ENCODE measurements at regions not wholly inside any gene's neighbourhood (a gene's known extent, or its start where the extent isn't known, plus 50 kb on each side); places are given as distances from the start of the nearest gene placed in this dataset.

DNA sequence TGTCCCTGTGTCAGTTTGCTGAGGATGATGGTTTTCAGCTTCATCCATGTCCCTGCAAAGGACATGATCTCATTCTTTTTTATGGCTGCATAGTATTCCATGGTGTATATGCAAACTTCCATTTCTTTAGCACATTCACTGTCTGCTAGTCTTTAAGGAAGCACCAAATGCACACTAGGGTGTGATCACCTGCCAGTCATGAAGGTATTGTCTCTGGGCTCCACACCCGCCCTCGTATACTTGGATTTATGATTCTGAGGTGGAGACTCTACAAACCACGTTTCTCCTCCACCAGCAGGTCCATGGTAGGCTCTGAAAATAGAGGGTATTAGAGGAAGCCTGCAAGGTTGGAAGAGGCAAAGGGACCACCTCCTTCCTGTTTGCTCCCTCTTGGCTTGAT is 75.9 kb upstream of the MAML3 start:
- no peaks in the 10 kb centered on the region for H3K9me3 Mint-ChIP-seq
- TF ChIP-seq, protein P1, sequence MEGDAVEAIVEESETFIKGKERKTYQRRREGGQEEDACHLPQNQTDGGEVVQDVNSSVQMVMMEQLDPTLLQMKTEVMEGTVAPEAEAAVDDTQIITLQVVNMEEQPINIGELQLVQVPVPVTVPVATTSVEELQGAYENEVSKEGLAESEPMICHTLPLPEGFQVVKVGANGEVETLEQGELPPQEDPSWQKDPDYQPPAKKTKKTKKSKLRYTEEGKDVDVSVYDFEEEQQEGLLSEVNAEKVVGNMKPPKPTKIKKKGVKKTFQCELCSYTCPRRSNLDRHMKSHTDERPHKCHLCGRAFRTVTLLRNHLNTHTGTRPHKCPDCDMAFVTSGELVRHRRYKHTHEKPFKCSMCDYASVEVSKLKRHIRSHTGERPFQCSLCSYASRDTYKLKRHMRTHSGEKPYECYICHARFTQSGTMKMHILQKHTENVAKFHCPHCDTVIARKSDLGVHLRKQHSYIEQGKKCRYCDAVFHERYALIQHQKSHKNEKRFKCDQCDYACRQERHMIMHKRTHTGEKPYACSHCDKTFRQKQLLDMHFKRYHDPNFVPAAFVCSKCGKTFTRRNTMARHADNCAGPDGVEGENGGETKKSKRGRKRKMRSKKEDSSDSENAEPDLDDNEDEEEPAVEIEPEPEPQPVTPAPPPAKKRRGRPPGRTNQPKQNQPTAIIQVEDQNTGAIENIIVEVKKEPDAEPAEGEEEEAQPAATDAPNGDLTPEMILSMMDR (IDR thresholded peaks at IDR 0.05), result no peak
- ChIA-PET CTCF (interaction anchor here (1.0 kb wide), 1 partner anchor 24 kb away, joined by 3 read pairs; no protein-coding TSS in a partner anchor), POLR2A (no interaction called here)
- ATAC-seq (no peak), DNase-seq (no peak)
- H3K36me3 Mint-ChIP-seq (ENCODE audit: low read depth), result no peaks in the 10 kb centered on the region
- no peak overlapping the region for H3K27ac Mint-ChIP-seq
- peaks cover 14% of the 10 kb centered on the region for H3K4me1 Mint-ChIP-seq (ENCODE audit: low read depth)
- H3K4me3 Mint-ChIP-seq, result no peak overlapping the region
- H3K27me3 Mint-ChIP-seq, result peaks cover 1% of the 10 kb centered on the region
- intact Hi-C loops (cut with micrococcal nuclease), result no loop called here

DNA sequence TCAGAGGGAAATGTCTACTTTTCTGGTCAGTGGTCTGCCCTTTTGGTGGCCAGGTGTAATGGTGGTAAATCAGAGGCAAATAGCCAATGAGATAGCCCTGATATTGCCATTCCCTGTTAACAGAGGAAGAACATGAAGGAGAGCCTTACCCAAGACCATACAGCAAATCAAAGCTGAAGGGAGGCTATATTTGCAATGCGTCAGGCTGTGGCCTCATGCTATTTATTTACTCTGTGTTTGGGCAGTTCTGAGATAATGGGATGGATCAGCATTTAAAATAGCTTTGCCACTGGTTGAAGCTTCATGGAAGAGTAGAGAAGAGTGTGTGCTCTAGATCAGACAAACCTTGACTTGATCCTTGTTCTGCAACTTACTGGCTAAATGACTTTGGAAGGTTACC is 73.3 kb upstream of the MAML3 start:
- ATAC-seq (no peak), DNase-seq (no peak)
- Mint-ChIP-seq H3K4me3 (no peak overlapping the region), H3K27me3 (peaks cover 1% of the 10 kb centered on the region), H3K4me1 (ENCODE audit: low read depth) (no peaks in the 10 kb centered on the region), H3K36me3 (ENCODE audit: low read depth) (no peaks in the 10 kb centered on the region), H3K9me3 (no peaks in the 10 kb centered on the region), H3K27ac (no peak overlapping the region)
- ChIA-PET CTCF (no interaction called here), POLR2A (interaction anchor here (0.5 kb wide), 1 partner anchor 25 kb away, joined by 3 read pairs; no protein-coding TSS in a partner anchor)
- TF ChIP-seq, protein P1 (IDR thresholded peaks at IDR 0.05), result no peak
- intact Hi-C loops (cut with micrococcal nuclease), result no loop called here

DNA sequence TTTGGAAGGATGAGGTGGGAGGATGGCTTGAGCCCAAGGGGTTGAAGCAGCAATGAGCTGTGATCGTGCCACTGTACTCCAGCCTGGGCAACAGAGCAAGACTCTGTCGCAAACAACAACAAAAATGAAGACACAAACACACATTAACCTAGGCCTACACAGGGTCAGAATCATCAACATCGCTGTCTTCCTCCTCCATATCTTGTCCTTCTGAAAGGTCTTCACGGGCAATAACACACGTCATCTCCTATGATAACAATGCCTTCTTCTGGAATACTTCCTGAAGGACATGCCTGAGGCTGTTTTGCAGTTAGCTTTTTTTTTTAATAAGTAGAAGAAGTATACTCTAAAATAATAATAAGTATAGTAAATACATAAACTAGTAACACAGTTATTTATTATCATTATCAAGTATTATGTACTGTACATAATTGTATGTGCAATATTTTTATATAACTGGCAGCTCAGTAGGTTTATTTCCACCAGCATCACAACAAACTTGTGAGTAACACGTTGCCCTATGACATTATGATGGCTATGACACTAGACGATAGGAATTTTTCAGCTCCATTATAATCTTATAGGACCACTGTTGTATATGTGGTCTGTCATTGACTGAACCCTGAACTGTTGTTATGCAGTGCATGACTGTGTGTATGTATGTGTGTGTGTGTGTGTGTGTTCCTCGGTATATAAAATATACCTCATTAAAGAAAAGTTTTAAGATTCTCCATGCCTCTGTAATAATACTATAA is 69.2 kb upstream of the MAML3 start:
- Mint-ChIP-seq H3K4me1 (ENCODE audit: low read depth) (no peaks in the 10 kb centered on the region), H3K27ac (no peak overlapping the region), H3K27me3 (peaks cover 4% of the 10 kb centered on the region), H3K36me3 (ENCODE audit: low read depth) (no peaks in the 10 kb centered on the region), H3K9me3 (no peaks in the 10 kb centered on the region), H3K4me3 (no peak overlapping the region)
- ChIA-PET POLR2A (no interaction called here), CTCF (no interaction called here)
- intact Hi-C loops (cut with micrococcal nuclease), result no loop called here
- DNase-seq, result no peak
- no peak for ATAC-seq
- TF ChIP-seq, protein P1 (IDR thresholded peaks at IDR 0.05), result no peak

DNA sequence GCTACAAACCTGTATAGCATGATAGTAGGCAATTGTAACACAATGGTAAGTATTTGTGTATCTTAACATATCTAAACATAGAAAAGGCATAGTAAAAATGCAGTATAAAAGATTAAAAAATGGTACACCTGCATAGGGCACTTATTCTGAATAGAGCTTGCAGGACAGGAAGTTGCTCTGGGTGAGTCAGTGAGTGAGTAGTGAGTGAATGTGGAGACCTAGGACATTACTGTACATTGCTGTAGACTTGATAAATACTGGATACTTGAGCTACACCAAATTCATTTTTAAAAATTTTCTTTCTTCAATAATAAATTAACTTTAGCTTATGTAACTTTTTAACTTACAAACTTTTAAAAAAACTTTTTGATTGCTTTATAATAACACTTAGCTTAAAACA is 68.2 kb upstream of the MAML3 start:
- peaks cover 4% of the 10 kb centered on the region for H3K27me3 Mint-ChIP-seq
- no peak for DNase-seq
- POLR2A ChIA-PET, result no interaction called here

DNA sequence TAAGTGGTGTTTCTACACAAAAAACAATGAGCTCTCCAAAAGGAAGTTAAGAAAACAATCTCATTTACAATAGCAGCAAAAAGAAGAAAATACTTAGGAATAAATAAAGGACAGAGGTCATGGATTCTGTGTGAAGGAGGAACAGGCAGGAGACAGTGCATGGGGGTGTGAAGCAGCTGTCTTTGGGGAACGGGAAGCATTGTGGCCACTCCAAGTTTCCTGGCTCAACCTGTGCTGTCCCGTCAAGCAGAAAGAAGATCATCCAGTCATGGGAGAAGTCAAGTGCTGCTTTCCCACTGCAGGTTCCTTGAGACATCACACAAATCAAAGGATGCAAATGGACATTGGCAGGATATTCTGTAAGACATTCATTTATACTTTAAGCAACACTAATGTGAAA is 66.1 kb upstream of the MAML3 start:
- Mint-ChIP-seq H3K27ac (no peak overlapping the region), H3K9me3 (no peaks in the 10 kb centered on the region), H3K4me1 (ENCODE audit: low read depth) (no peaks in the 10 kb centered on the region), H3K4me3 (no peak overlapping the region), H3K36me3 (ENCODE audit: low read depth) (no peaks in the 10 kb centered on the region), H3K27me3 (peaks cover 4% of the 10 kb centered on the region)
- ChIA-PET POLR2A (no interaction called here), CTCF (interaction anchor here (1.0 to 1.1 kb wide), 2 partner anchors 9 to 169 kb away, joined by 3 read pairs; no protein-coding TSS in a partner anchor)
- TF ChIP-seq, protein P1 (IDR thresholded peaks at IDR 0.05), result no peak
- DNase-seq (no peak), ATAC-seq (no peak)
- intact Hi-C loops (cut with micrococcal nuclease), result no loop called here

More for the DNA sequence above, 68.2 kb upstream of the MAML3 start:
- Mint-ChIP-seq H3K4me3 (no peak overlapping the region), H3K4me1 (ENCODE audit: low read depth) (no peaks in the 10 kb centered on the region), H3K36me3 (ENCODE audit: low read depth) (no peaks in the 10 kb centered on the region), H3K27ac (no peak overlapping the region), H3K9me3 (no peaks in the 10 kb centered on the region)
- intact Hi-C loops (cut with micrococcal nuclease), result no loop called here
- CTCF ChIA-PET, result interaction anchor here (0.7 to 1.1 kb wide), 2 partner anchors 12 to 32 kb away, joined by 3 read pairs; no protein-coding TSS in a partner anchor
- ATAC-seq, result peak; percentile 24
- TF ChIP-seq, protein P1 (IDR thresholded peaks at IDR 0.05), result no peak
